Retinal pigment epithelial cell (primary cell): ENCODE measurements at regions not wholly inside any gene's neighbourhood (a gene's known extent, or its start where the extent isn't known, plus 50 kb on each side); places are given as distances from the start of the nearest gene placed in this dataset.

Source experiments
- DNase-seq: peaks from one replicate; pipeline ENCODE4 v3.0.0-alpha.2; 2010; ENCODE audit warnings: low read depth
- H3K4me3 ChIP-seq: 2 replicates; pipeline ENCODE4 v1.5.1; 2011; ENCODE audit warnings: mild to moderate bottlenecking, low read length, control low read depth, moderate library complexity
- CTCF ChIP-seq: conservative IDR thresholded peaks from 2 replicates; pipeline ENCODE4 v1.5.1; 2011; ENCODE audit warnings: low read depth, low read length, control low read depth, inconsistent platforms

DNA sequence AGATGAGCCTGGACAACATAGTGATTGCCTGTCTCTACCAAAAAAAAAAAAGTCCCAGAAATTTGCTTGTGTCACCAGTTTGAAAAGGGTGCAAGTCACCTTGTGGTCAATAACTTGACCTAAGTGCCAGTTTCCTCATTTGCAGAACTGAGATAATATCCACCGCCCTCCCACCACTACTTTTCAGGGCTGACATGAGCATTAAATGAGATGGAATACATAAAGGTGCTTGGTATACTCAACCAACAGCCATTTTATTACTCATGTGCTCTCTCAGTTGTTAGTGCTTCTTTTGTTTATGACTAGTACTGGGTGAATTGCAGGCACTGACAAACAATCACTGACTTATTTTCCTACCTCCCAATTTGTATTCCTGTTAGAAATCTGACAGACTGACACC is 340.5 kb upstream of the SATB1 start:
- no peak for DNase-seq
- no peak overlapping the region for H3K4me3 ChIP-seq
- no peak for TF ChIP-seq CTCF

DNA sequence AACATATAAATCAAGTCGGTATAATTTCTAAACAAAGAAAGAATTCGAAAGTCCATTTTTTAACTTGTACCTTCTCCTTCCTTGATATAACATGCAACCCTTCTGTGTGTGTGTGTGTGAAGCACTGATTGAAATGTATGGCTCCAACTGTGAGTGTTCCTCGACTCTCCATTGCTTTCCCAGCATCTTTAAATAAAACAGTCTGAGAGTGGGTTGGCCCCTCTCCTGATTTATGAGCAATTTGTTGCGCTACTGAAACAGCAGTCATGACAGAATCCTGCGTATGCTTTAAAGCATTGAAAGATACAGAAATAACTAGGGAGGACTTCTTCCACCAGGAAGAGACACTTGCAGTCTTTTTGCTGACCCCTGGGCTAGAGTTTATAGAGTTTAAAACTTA is 340.0 kb upstream of the SATB1 start:
- no peak for DNase-seq
- TF ChIP-seq CTCF, result no peak

DNA sequence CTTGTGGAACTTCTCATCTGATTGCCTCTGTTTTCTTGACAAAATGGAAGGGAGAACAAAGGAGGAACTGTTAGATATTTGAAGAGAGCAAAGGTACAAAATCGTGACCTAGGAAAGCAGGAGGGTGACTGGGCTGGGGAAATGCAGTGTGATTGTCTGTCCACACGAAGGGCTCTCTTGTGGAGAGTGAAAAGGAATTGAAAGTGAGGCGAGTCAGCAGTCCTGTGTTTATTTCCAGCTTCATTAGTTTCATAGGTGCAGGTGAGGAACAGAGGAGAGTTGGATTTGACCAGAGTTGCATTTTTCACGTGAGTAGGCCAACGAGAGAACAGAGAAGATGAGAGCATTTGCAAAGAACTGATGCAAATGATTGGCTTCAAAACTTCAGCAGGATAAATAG is 336.4 kb upstream of the SATB1 start:
- no peak overlapping the region for H3K4me3 ChIP-seq
- no peak for TF ChIP-seq CTCF
- no peak for DNase-seq

More for the DNA sequence above, 340.0 kb upstream of the SATB1 start:
- no peak overlapping the region for H3K4me3 ChIP-seq

- peak; percentile 34 for DNase-seq
- TF ChIP-seq CTCF, result peak; percentile 78
- H3K4me3 ChIP-seq, result no peak overlapping the region
Measured at GRCh38 chr3:18758047-18758704, 333.0 kb upstream of the SATB1 start.

DNA sequence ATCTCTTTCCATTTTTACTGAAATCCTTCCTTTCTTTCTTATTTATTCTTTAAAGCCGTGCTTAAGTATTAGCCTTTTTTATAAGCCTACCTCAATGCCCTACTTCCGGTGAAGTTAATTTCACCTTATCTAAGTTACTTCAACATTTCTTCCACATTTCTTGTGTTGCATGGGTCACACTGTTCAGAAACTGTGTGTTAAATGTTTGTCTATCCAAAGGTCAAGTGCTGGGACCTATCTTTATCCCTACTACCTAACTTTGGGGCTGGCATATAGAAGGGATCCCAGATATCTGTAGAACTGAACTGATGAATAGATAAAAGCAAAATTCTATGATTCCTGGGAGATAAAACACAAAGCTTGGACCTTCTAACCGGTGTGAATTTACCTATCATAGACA is 332.3 kb upstream of the SATB1 start:
- DNase-seq, result no peak
- no peak for TF ChIP-seq CTCF
- H3K4me3 ChIP-seq, result no peak overlapping the region

- DNase-seq, result no peak
- no peak for TF ChIP-seq CTCF
- H3K4me3 ChIP-seq, result no peak overlapping the region
Measured at GRCh38 chr3:18752273-18752934, 327.3 kb upstream of the SATB1 start.

DNA sequence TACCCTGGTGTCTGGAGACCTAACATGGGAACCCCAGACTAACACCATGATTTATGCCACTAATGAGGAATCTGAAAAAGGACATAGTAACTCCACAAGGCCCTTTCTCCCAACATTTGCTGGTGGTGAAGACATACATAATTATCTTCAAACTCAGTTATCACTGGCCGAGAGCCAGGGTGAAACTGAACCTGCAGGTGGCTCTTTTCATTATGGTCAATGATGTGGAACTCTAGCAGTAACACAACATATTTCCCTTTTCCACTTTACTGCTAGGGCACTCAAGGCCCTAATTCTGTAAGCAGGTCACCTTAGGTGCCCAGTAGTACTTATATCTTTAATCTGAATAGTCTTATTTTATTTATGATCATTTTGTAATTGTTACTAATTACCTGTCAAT is 326.4 kb upstream of the SATB1 start:
- no peak overlapping the region for H3K4me3 ChIP-seq
- no peak for DNase-seq
- no peak for TF ChIP-seq CTCF
